ENCODE measurements at regions not wholly inside any gene's neighbourhood (a gene's known extent, or its start where the extent isn't known, plus 50 kb on each side); places are given as distances from the start of the nearest gene placed in this dataset.

- Histone ChIP-seq H4K20me1 (ENCODE audit: control insufficient read depth, insufficient read depth, low read depth, low read length) (no peaks in the 10 kb centered on the region), H3K9me2 (replicated peaks; ENCODE audit: control insufficient read depth, low read length) (no peaks in the 10 kb centered on the region), H3F3A (ENCODE audit: control insufficient read depth, insufficient read depth) (no peaks in the 10 kb centered on the region), H3K79me2 (ENCODE audit: control insufficient read depth, low read length) (no peaks in the 10 kb centered on the region), H3K4me1 (ENCODE audit: control insufficient read depth, low read length) (no peaks in the 10 kb centered on the region), H3K4me2 (ENCODE audit: low read length) (no peak overlapping the region), H3K27ac (ENCODE audit: low read depth, low read length) (no peak overlapping the region), H3K9me3 (ENCODE audit: control insufficient read depth, insufficient read depth, low read length) (no peaks in the 10 kb centered on the region), H3K4me3 (ENCODE audit: low read length) (no peak overlapping the region), H3K27me3 (ENCODE audit: control insufficient read depth, low read length) (no peaks in the 10 kb centered on the region), H3K36me3 (ENCODE audit: control insufficient read depth, low read length) (no peaks in the 10 kb centered on the region)
- TF ChIP-seq EZH2phosphoT487 (IDR thresholded peaks at IDR 0.05; ENCODE audit: borderline replicate concordance, low read length): no peak
- TF ChIP-seq CTCF (IDR thresholded peaks at IDR 0.05; ENCODE audit: low read depth, low read length, poor library complexity, severe bottlenecking): no peak
These were observed 329.7 kb upstream of the GATB start for GRCh38 chr4:152090543-152090942.

GRCh38 chr4:152089584-152089983 is 328.8 kb upstream of the GATB start:
- Histone ChIP-seq H3K27me3 (ENCODE audit: control insufficient read depth, low read length) (no peaks in the 10 kb centered on the region), H3F3A (ENCODE audit: control insufficient read depth, insufficient read depth) (no peaks in the 10 kb centered on the region), H3K4me3 (ENCODE audit: low read length) (no peak overlapping the region), H3K4me2 (ENCODE audit: low read length) (no peak overlapping the region), H4K20me1 (ENCODE audit: control insufficient read depth, insufficient read depth, low read depth, low read length) (no peaks in the 10 kb centered on the region), H3K4me1 (ENCODE audit: control insufficient read depth, low read length) (no peaks in the 10 kb centered on the region), H3K36me3 (ENCODE audit: control insufficient read depth, low read length) (no peaks in the 10 kb centered on the region), H3K9me2 (replicated peaks; ENCODE audit: control insufficient read depth, low read length) (no peaks in the 10 kb centered on the region), H3K27ac (ENCODE audit: low read depth, low read length) (no peak overlapping the region), H3K79me2 (ENCODE audit: control insufficient read depth, low read length) (no peaks in the 10 kb centered on the region), H3K9me3 (ENCODE audit: control insufficient read depth, insufficient read depth, low read length) (no peaks in the 10 kb centered on the region)
- no peak for TF ChIP-seq CTCF (IDR thresholded peaks at IDR 0.05; ENCODE audit: low read depth, low read length, poor library complexity, severe bottlenecking)
- TF ChIP-seq EZH2phosphoT487 (IDR thresholded peaks at IDR 0.05; ENCODE audit: borderline replicate concordance, low read length): no peak

GRCh38 chr4:152087335-152087734 is 326.5 kb upstream of the GATB start:
- Histone ChIP-seq H3K4me1 (ENCODE audit: control insufficient read depth, low read length) (no peaks in the 10 kb centered on the region), H3K4me2 (ENCODE audit: low read length) (no peak overlapping the region), H3K79me2 (ENCODE audit: control insufficient read depth, low read length) (no peaks in the 10 kb centered on the region), H3K4me3 (ENCODE audit: low read length) (no peak overlapping the region), H3K9me2 (replicated peaks; ENCODE audit: control insufficient read depth, low read length) (no peaks in the 10 kb centered on the region), H4K20me1 (ENCODE audit: control insufficient read depth, insufficient read depth, low read depth, low read length) (no peaks in the 10 kb centered on the region), H3K9me3 (ENCODE audit: control insufficient read depth, insufficient read depth, low read length) (no peaks in the 10 kb centered on the region), H3K27ac (ENCODE audit: low read depth, low read length) (no peak overlapping the region), H3K36me3 (ENCODE audit: control insufficient read depth, low read length) (no peaks in the 10 kb centered on the region), H3K27me3 (ENCODE audit: control insufficient read depth, low read length) (no peaks in the 10 kb centered on the region), H3F3A (ENCODE audit: control insufficient read depth, insufficient read depth) (no peaks in the 10 kb centered on the region)
- no peak for TF ChIP-seq EZH2phosphoT487 (IDR thresholded peaks at IDR 0.05; ENCODE audit: borderline replicate concordance, low read length)
- TF ChIP-seq CTCF (IDR thresholded peaks at IDR 0.05; ENCODE audit: low read depth, low read length, poor library complexity, severe bottlenecking): no peak

GRCh38 chr4:152085657-152086056 is 324.9 kb upstream of the GATB start:
- no peak overlapping the region for H3K27ac ChIP-seq (ENCODE audit: low read depth, low read length)
- peaks cover 8% of the 10 kb centered on the region; the same call in 1 of the 2 replicates for H3K9me3 ChIP-seq (ENCODE audit: control insufficient read depth, insufficient read depth, low read length)
- no peak overlapping the region for H3K4me2 ChIP-seq (ENCODE audit: low read length)
- H3F3A ChIP-seq (ENCODE audit: control insufficient read depth, insufficient read depth): no peaks in the 10 kb centered on the region
- H3K9me2 ChIP-seq (replicated peaks; ENCODE audit: control insufficient read depth, low read length): no peaks in the 10 kb centered on the region
- no peaks in the 10 kb centered on the region for H4K20me1 ChIP-seq (ENCODE audit: control insufficient read depth, insufficient read depth, low read depth, low read length)
- H3K36me3 ChIP-seq (ENCODE audit: control insufficient read depth, low read length): no peaks in the 10 kb centered on the region
- H3K27me3 ChIP-seq (ENCODE audit: control insufficient read depth, low read length): no peaks in the 10 kb centered on the region
- TF ChIP-seq CTCF (IDR thresholded peaks at IDR 0.05; ENCODE audit: low read depth, low read length, poor library complexity, severe bottlenecking) (no peak), EZH2phosphoT487 (IDR thresholded peaks at IDR 0.05; ENCODE audit: borderline replicate concordance, low read length) (no peak)
- H3K4me1 ChIP-seq (ENCODE audit: control insufficient read depth, low read length): peaks cover 6% of the 10 kb centered on the region
- H3K4me3 ChIP-seq (ENCODE audit: low read length): no peak overlapping the region
- H3K79me2 ChIP-seq (ENCODE audit: control insufficient read depth, low read length): no peaks in the 10 kb centered on the region

Measured in DOHH2 (cell line).